ENCODE measurements at regions not wholly inside any gene's neighbourhood (a gene's known extent, or its start where the extent isn't known, plus 50 kb on each side); places are given as distances from the start of the nearest gene placed in this dataset.

- Histone ChIP-seq H3K79me2 (no peaks in the 10 kb centered on the region), H3K4me3 (ENCODE audit: low read depth, low read length) (no peak overlapping the region), H2AFZ (no peak overlapping the region), H3K4me1 (peaks cover 15% of the 10 kb centered on the region), H3K36me3 (ENCODE audit: control insufficient read depth, insufficient read depth, low read length) (no peaks in the 10 kb centered on the region), H3K9me3 (ENCODE audit: control insufficient read depth, low read length) (no peaks in the 10 kb centered on the region), H3K27ac (no peak overlapping the region), H3K4me2 (ENCODE audit: low read length) (no peak overlapping the region), H3K27me3 (ENCODE audit: control insufficient read depth, insufficient read depth, low read length) (no peaks in the 10 kb centered on the region), H3K9ac (no peak overlapping the region)
- no peak for TF ChIP-seq CTCF (IDR thresholded peaks at IDR 0.05)
Measured at GRCh38 chr6:134714113-134714512, 235.8 kb downstream of the ALDH8A1 start.

- H3K9ac ChIP-seq, result no peak overlapping the region
- no peaks in the 10 kb centered on the region for H3K9me3 ChIP-seq (ENCODE audit: control insufficient read depth, low read length)
- peak overlapping the region; percentile 12 for H3K4me3 ChIP-seq (ENCODE audit: low read depth, low read length)
- H2AFZ ChIP-seq, result peak overlapping the region; percentile 39
- H3K4me2 ChIP-seq (ENCODE audit: low read length), result peak overlapping the region; percentile 65
- H3K36me3 ChIP-seq (ENCODE audit: control insufficient read depth, insufficient read depth, low read length), result no peaks in the 10 kb centered on the region
- peaks cover 31% of the 10 kb centered on the region for H3K4me1 ChIP-seq
- H3K79me2 ChIP-seq, result no peaks in the 10 kb centered on the region
- TF ChIP-seq CTCF (IDR thresholded peaks at IDR 0.05), result no peak
- no peaks in the 10 kb centered on the region for H3K27me3 ChIP-seq (ENCODE audit: control insufficient read depth, insufficient read depth, low read length)
- peak overlapping the region; percentile 11 for H3K27ac ChIP-seq
Measured at GRCh38 chr6:134712311-134712710, 237.6 kb downstream of the ALDH8A1 start.

- peak overlapping the region; percentile 30 for H3K4me2 ChIP-seq (ENCODE audit: low read length)
- H3K27me3 ChIP-seq (ENCODE audit: control insufficient read depth, insufficient read depth, low read length), result no peaks in the 10 kb centered on the region
- H3K4me1 ChIP-seq, result peaks cover 40% of the 10 kb centered on the region
- H2AFZ ChIP-seq, result peak overlapping the region; percentile 68
- peak overlapping the region; percentile 93 for H3K27ac ChIP-seq
- H3K4me3 ChIP-seq (ENCODE audit: low read depth, low read length), result peak overlapping the region; percentile 20
- H3K79me2 ChIP-seq, result no peaks in the 10 kb centered on the region
- H3K9ac ChIP-seq, result no peak overlapping the region
- H3K36me3 ChIP-seq (ENCODE audit: control insufficient read depth, insufficient read depth, low read length), result no peaks in the 10 kb centered on the region
- TF ChIP-seq CTCF (IDR thresholded peaks at IDR 0.05), result no peak
- H3K9me3 ChIP-seq (ENCODE audit: control insufficient read depth, low read length), result no peaks in the 10 kb centered on the region
Measured at GRCh38 chr6:134708079-134708478, 241.8 kb downstream of the ALDH8A1 start.

- peak overlapping the region; percentile 93 for H3K27ac ChIP-seq
- H3K9ac ChIP-seq, result no peak overlapping the region
- H3K9me3 ChIP-seq (ENCODE audit: control insufficient read depth, low read length), result no peaks in the 10 kb centered on the region
- H3K36me3 ChIP-seq (ENCODE audit: control insufficient read depth, insufficient read depth, low read length), result no peaks in the 10 kb centered on the region
- H3K4me3 ChIP-seq (ENCODE audit: low read depth, low read length), result peak overlapping the region; percentile 20
- H3K79me2 ChIP-seq, result no peaks in the 10 kb centered on the region
- peaks cover 40% of the 10 kb centered on the region for H3K4me1 ChIP-seq
- H3K27me3 ChIP-seq (ENCODE audit: control insufficient read depth, insufficient read depth, low read length), result no peaks in the 10 kb centered on the region
- H2AFZ ChIP-seq, result peak overlapping the region; percentile 68
- peak overlapping the region; percentile 30 for H3K4me2 ChIP-seq (ENCODE audit: low read length)
- TF ChIP-seq CTCF (IDR thresholded peaks at IDR 0.05), result peak; percentile 27
Measured at GRCh38 chr6:134707342-134708031, 242.4 kb downstream of the ALDH8A1 start.

- Histone ChIP-seq H3K4me1 (peaks cover 34% of the 10 kb centered on the region), H3K79me2 (no peaks in the 10 kb centered on the region), H3K27ac (peak overlapping the region; percentile 93), H3K36me3 (ENCODE audit: control insufficient read depth, insufficient read depth, low read length) (no peaks in the 10 kb centered on the region), H3K4me2 (ENCODE audit: low read length) (peak overlapping the region; percentile 18), H3K9ac (no peak overlapping the region), H3K27me3 (ENCODE audit: control insufficient read depth, insufficient read depth, low read length) (no peaks in the 10 kb centered on the region), H3K4me3 (ENCODE audit: low read depth, low read length) (peak overlapping the region; percentile 20), H3K9me3 (ENCODE audit: control insufficient read depth, low read length) (no peaks in the 10 kb centered on the region), H2AFZ (peak overlapping the region; percentile 6)
- TF ChIP-seq CTCF (IDR thresholded peaks at IDR 0.05), result no peak
Measured at GRCh38 chr6:134706806-134707205, 243.1 kb downstream of the ALDH8A1 start.
